ENCODE measurements at regions not wholly inside any gene's neighbourhood (a gene's known extent, or its start where the extent isn't known, plus 50 kb on each side); places are given as distances from the start of the nearest gene placed in this dataset.

DNA sequence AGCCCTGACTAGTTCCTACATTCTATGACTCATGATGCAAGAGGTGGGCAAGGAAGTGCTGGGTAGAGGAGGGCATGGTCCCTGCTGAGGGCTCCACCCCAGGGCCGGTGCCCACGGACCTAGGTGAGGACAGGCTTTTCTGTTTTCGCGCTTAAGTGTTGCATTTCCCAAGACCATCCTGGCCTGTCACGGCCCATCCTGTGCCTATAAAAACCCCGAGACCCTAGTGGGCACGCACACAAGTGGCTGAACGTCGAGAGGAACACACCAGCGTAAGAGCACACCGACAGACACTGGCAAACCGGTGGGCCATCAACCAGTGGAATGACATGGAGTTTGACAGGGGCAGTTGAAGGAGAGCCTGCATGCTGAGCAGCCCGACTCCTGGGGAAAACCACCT lies 680.7 kb upstream of the GHITM start:
- H3K36me3 ChIP-seq (ENCODE audit: control insufficient read depth in 2 of 3, insufficient read depth in 3 of 3, low read length in 3 of 3), result no peaks in the 10 kb centered on the region
- H3K4me3 ChIP-seq (ENCODE audit: low read length in 3 of 3), result no peak overlapping the region
- TF ChIP-seq, protein P1, sequence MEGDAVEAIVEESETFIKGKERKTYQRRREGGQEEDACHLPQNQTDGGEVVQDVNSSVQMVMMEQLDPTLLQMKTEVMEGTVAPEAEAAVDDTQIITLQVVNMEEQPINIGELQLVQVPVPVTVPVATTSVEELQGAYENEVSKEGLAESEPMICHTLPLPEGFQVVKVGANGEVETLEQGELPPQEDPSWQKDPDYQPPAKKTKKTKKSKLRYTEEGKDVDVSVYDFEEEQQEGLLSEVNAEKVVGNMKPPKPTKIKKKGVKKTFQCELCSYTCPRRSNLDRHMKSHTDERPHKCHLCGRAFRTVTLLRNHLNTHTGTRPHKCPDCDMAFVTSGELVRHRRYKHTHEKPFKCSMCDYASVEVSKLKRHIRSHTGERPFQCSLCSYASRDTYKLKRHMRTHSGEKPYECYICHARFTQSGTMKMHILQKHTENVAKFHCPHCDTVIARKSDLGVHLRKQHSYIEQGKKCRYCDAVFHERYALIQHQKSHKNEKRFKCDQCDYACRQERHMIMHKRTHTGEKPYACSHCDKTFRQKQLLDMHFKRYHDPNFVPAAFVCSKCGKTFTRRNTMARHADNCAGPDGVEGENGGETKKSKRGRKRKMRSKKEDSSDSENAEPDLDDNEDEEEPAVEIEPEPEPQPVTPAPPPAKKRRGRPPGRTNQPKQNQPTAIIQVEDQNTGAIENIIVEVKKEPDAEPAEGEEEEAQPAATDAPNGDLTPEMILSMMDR (IDR thresholded peaks at IDR 0.05; ENCODE audit: borderline replicate concordance, extremely low read depth, insufficient read depth), result no peak
- no peaks in the 10 kb centered on the region for H3K27me3 ChIP-seq (ENCODE audit: control insufficient read depth, insufficient read depth, low read length)
- H3K9ac ChIP-seq (ENCODE audit: low read length in 3 of 3), result no peak overlapping the region
- no peaks in the 10 kb centered on the region for H3K9me3 ChIP-seq (ENCODE audit: control insufficient read depth in 2 of 3, insufficient read depth in 1 of 3, low read length in 3 of 3)
- intact Hi-C loops (cut with DNase I), result no loop called here
- no peak overlapping the region for H3K27ac ChIP-seq (ENCODE audit: low read depth in 2 of 2, low read length in 2 of 2)
- no peak for FAIRE-seq
- DNase-seq, result peak in 1 of 5 donors; percentile 43
- no peaks in the 10 kb centered on the region for H3K4me1 ChIP-seq (ENCODE audit: control insufficient read depth in 2 of 3, insufficient read depth in 2 of 3, low read depth in 1 of 3, low read length in 3 of 3)

DNA sequence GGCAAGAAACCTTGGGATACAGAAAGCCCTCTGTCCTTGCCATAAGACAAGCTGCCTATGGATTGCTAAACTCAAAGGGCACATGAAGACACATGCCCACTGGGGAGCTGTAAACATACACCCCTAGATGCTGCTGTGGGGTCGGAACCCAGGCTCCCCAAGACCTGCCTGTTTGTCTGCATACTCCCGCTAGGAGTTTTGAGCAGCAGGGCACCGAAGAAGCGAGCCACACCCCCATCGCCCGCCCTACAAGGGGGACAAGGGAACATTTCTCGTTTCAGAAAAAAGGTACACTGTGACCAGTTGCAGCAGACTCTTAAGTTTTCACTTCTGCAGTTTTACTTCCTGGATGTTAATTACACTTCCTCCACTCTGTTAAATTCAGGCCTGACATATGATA lies 680.2 kb upstream of the GHITM start:
- TF ChIP-seq, protein P1 (IDR thresholded peaks at IDR 0.05; ENCODE audit: borderline replicate concordance, extremely low read depth, insufficient read depth), result no peak
- Histone ChIP-seq H3K4me3 (ENCODE audit: low read length in 3 of 3) (no peak overlapping the region), H3K27ac (ENCODE audit: low read depth in 2 of 2, low read length in 2 of 2) (no peak overlapping the region), H3K9ac (ENCODE audit: low read length in 3 of 3) (no peak overlapping the region), H3K36me3 (ENCODE audit: control insufficient read depth in 2 of 3, insufficient read depth in 3 of 3, low read length in 3 of 3) (no peaks in the 10 kb centered on the region), H3K27me3 (ENCODE audit: control insufficient read depth, insufficient read depth, low read length) (no peaks in the 10 kb centered on the region), H3K9me3 (ENCODE audit: control insufficient read depth in 2 of 3, insufficient read depth in 1 of 3, low read length in 3 of 3) (no peaks in the 10 kb centered on the region), H3K4me1 (ENCODE audit: control insufficient read depth in 2 of 3, insufficient read depth in 2 of 3, low read depth in 1 of 3, low read length in 3 of 3) (no peaks in the 10 kb centered on the region)
- intact Hi-C loops (cut with DNase I), result no loop called here
- DNase-seq (peak in 1 of 5 donors; percentile 43), FAIRE-seq (no peak)

DNA sequence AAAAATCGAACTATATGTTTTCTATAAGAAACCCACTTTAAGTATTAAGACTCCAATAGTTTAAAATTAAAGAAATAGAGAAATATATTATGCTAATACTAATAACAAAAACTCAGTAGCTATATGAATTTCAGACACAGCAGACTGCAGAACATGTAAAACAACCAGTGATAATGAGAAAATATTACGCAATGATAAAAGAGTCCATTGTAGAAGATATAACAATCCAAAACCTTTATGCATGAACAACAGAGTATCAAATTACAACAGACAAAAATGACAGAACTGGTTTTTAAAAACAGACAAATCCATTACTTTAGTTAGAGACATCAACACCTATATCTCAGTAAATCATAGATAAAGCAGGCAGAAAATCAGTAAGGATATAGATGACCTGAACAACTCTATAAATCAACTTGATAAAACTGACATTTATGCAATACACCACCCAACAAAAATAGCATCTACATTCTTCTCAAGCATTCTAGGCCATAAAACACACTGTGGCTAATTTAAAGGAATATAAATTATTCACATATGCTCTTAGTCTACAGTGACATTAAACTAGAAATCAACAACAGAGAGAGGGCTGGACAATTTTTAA lies 669.5 kb upstream of the GHITM start:
- no peak for FAIRE-seq
- Histone ChIP-seq H3K4me1 (ENCODE audit: control insufficient read depth in 2 of 3, insufficient read depth in 2 of 3, low read depth in 1 of 3, low read length in 3 of 3) (no peaks in the 10 kb centered on the region), H3K9me3 (ENCODE audit: control insufficient read depth in 2 of 3, insufficient read depth in 1 of 3, low read length in 3 of 3) (no peaks in the 10 kb centered on the region), H3K4me3 (ENCODE audit: low read length in 3 of 3) (no peak overlapping the region), H3K9ac (ENCODE audit: low read length in 3 of 3) (no peak overlapping the region), H3K27ac (ENCODE audit: low read depth in 2 of 2, low read length in 2 of 2) (no peak overlapping the region), H3K27me3 (ENCODE audit: control insufficient read depth, insufficient read depth, low read length) (no peaks in the 10 kb centered on the region), H3K36me3 (ENCODE audit: control insufficient read depth in 2 of 3, insufficient read depth in 3 of 3, low read length in 3 of 3) (no peaks in the 10 kb centered on the region)
- TF ChIP-seq, protein P1 (IDR thresholded peaks at IDR 0.05; ENCODE audit: borderline replicate concordance, extremely low read depth, insufficient read depth), result no peak
- intact Hi-C loops (cut with DNase I), result no loop called here
- DNase-seq, result peak in 2 of 5 donors; percentile 9 to 27

DNA sequence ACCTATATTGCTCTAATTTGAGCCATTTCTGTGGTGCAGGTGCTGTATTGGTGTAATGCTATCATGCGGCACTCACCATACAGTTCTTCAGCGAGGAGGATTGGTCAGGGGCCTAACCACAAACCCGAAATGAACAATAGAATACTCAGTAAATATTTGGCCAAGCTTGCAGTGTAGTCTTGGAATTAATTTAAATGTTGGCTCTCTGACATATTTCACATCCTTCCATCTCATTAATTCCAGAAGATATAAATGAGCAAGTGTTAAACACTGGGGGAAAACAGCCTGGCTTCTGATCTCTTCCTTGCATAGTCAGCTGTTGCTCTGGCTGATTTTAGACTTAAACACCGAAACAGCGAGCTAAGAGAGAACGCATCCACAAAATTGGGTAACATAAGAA lies 663.1 kb upstream of the GHITM start:
- FAIRE-seq (no peak), DNase-seq (no peak)
- no peak overlapping the region for H3K9ac ChIP-seq (ENCODE audit: low read length in 3 of 3)
- no peaks in the 10 kb centered on the region for H3K36me3 ChIP-seq (ENCODE audit: control insufficient read depth in 2 of 3, insufficient read depth in 3 of 3, low read length in 3 of 3)
- no peaks in the 10 kb centered on the region for H3K27me3 ChIP-seq (ENCODE audit: control insufficient read depth, insufficient read depth, low read length)
- H3K4me3 ChIP-seq (ENCODE audit: low read length in 3 of 3), result no peak overlapping the region
- no peaks in the 10 kb centered on the region for H3K4me1 ChIP-seq (ENCODE audit: control insufficient read depth in 2 of 3, insufficient read depth in 2 of 3, low read depth in 1 of 3, low read length in 3 of 3)
- H3K9me3 ChIP-seq (ENCODE audit: control insufficient read depth in 2 of 3, insufficient read depth in 1 of 3, low read length in 3 of 3), result no peaks in the 10 kb centered on the region
- no peak overlapping the region for H3K27ac ChIP-seq (ENCODE audit: low read depth in 2 of 2, low read length in 2 of 2)
- intact Hi-C loops (cut with DNase I), result no loop called here
- TF ChIP-seq, protein P1 (IDR thresholded peaks at IDR 0.05; ENCODE audit: borderline replicate concordance, extremely low read depth, insufficient read depth), result no peak
